ENCODE measurements at regions not wholly inside any gene's neighbourhood (a gene's known extent, or its start where the extent isn't known, plus 50 kb on each side); places are given as distances from the start of the nearest gene placed in this dataset.
A peak's percentile ranks its signal among the peaks of the same experiment; 100 is the strongest.
"Not testable (repeated sequence)": the region's sequence is repeated elsewhere in the genome, so short reads cannot be mapped to it uniquely, and the experiment has no call there.

DNA sequence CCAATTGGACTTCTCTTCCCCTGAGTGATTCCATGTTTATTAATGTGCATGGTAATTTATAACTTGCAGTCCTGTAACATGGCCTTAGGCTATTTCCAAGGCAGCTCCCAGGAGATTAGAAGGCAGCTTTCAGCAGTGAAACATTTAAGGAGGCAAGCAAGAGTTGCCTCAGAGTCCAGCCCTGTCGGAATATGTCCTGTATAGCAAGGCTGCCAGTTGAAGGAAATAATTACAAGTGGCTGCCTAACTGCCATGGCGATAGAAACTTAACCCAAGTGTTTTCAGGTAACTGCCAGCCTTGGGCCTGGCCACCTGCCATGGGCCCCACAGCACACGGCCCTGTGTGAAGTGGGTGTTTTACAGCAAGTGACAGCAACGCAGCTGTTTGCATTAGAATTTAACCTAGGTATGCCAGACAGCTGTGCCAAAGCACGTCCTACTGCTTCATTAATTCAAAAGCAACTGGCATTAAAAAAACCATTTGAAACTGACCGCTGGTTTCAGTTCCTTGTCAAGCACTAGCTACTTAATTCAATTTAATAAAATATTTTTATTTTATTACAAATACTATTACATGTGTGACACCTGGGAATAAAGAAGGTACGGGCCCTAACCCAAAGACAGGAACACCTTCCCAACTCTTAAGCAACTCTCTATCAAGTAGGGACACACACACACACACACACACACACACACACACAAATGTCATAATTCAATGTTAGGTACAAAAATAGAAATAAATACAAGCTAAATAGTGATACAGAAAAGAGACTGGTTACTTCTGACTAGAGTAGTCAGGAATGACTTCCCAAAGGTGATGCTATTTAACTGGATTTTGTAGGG lies 151.8 kb upstream of the HEY2 start:
- no peak for DNase-seq

DNA sequence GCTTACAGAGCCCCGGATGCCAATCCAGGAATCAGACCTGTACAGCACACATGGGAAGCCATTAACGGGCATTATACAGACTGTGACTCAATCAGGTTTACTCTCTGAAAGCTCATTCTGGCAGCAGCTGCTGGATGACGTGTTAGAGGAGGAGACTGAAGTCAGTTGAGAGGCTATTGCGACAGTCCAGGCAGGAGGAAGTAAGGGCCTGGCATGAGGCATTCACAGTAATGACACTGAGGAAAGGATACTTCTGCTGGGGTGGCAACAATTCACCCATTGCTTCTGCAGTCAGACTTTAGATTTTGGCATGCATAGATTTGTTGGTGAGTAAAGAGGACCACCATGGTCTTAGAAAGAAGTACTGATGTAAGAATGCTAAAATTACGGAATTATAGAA lies 151.0 kb upstream of the HEY2 start:
- peak; percentile 58 for DNase-seq

DNA sequence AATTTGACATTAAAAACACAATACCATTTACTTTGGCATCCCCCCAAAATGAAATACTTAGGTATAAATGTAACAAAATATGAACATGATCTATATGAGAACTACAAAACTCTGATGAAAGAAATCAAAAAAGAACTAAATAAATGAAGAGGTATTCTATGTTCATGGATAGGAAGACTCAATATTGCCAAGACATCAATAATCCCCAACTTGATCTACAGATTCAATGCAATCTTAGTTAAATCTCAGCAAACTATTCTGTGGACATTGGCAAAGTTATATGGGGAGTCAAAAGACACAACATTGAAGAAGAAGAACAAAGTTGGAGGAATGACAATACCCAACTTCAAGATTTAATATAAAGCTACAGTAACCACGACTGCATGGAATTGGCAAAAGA lies 145.2 kb upstream of the HEY2 start:
- DNase-seq: no peak

DNA sequence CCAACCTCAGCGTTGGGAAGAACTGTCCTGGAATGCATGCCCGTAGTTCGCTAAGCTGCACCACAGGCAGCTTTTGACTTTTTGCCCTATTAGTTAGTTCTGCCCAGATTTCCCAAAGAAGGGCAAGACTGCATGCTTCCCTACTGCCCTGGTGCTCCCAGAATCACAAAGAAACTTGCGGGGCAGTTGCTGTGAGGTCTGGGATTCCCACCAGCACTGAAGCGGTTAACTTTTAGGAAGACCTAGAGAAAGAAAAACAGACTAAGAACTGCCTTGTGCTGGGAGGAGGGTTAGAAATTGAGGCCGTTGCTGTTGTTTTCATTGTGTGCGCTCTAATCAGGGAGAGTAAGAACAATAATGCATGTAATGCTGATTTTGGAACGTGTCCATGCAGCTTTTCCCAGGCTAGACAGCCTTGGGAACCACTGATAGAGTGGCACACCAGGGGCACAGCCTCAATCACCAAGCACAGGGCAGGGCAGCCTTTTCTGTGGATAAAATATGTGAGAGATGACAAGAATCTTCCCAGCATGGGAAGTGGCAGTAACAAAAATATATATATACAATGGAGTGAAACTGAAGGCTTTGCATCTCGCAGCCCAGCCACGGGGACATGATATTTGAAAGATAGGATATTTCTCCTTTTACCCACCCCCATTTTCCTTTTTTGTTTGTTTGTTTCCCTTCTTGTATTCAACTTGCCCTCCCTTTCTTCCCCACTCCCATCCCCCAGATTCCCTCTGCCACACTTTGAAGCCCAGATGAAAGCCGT lies 137.7 kb upstream of the HEY2 start:
- peak; percentile 6 for DNase-seq

DNA sequence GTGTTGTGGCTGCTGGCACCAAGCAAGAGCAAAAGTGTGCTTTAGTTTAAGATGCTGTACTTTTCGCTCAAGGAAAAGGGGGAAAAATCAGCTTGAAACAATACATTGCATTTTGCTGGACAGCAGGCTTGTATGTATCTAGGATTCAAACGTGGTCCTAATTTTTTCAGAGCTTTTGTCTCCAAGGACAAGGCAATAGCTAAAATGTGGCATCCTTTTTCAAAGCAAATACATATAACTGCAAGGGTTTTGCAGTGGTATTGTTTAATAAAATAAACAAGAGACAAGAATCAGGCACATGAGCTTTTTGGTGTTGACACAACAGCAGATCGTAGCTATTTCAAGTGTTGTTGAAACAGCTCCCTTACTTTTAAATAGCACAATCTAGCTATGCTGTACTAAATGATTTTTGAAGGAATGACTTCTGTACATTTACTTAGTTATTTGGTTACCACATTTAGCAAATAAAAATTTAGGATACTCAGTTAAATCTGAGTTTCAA lies 137.0 kb upstream of the HEY2 start:
- DNase-seq: no peak

DNA sequence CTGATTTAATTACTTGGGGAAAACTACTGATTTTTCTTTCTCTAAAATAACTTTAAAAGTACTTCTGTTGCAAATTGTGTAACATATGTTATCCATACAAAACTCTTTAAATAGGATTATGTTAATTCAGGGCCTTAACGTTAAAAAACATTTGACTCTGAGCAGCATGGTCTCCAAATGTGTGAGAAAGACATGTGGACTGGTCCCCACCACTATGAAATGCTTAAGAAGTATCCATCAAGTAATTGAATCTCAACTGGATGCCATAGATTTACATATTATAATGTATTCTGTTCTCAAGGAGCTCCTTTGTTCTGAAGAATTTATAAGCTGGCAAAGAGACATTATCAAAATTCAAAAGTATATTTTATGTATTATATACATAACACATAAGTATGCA lies 130.8 kb upstream of the HEY2 start:
- no peak for DNase-seq

DNA sequence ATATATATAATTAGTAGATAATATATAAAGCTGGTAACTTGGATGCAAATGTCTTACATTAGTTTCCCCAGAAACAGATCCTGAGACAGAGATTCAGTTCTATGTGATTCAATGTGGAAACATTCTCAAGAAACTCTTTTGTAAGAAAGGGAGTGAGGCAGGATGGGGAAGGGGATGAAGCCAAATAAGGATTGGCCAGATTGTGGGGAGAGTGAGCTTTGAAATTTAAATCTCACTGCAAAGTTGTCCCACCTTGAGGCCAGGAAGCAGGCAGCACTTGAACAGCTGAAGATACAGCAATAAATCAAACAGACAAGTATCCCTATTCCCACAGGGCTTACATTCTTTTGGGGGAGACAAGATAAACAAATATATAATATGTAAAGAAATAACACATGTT lies 126.3 kb upstream of the HEY2 start:
- no peak for DNase-seq

DNA sequence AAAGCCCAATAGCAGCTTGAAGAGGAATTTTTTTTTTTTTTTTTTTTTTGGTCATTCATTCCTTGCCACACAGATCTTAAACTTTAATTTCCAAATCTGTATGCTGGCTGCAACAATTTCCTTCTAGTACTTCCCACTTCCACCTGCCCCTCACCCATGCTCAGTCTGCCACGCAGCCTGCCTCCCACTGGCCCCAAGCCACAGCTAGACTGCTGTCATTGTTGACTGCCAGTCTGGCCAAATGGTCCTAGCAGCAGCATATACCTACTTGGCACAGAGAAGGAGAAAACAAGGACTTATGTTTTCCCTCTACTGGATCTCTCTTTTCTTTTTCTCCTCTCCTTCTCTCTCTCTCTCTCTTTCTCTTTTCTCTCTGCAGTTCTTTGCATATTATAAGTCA lies 118.3 kb upstream of the HEY2 start:
- no peak for DNase-seq

DNA sequence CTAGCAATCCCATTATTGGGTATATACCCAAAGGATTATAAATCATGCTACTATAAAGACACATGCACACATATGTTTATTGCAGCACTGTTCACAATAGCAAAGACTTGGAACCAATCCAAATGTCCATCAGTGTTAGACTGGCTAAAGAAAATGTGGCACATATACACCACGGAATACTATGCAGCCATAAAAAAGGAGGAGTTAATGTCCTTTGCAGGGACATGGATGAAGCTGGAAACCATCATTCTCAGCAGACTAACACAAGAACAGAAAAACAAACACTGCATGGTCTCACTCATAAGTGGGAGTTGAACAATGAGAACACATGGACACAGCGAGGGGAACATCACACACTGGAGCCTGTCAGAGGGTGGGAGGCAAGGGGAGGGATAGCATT lies 113.4 kb upstream of the HEY2 start:
- DNase-seq: not testable (repeated sequence)

DNA sequence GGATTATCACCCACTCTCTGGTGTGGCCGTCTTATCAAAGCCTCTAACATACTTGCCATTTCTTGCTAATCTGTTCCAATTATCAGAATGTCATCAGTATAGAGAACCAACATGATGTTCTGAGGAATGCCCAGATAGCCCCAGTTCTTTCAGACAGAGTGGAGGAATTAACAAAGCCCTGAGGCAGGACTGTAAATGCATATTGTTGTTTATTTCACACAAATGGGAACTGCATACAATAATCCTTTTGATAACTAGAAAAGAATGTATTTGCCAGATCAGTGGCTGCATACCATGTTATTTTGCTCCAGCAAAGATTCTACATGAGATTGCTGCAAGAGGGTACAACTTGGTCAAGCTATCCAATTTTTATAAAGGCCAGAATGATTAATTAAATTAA lies 112.8 kb upstream of the HEY2 start:
- no peak for DNase-seq

DNA sequence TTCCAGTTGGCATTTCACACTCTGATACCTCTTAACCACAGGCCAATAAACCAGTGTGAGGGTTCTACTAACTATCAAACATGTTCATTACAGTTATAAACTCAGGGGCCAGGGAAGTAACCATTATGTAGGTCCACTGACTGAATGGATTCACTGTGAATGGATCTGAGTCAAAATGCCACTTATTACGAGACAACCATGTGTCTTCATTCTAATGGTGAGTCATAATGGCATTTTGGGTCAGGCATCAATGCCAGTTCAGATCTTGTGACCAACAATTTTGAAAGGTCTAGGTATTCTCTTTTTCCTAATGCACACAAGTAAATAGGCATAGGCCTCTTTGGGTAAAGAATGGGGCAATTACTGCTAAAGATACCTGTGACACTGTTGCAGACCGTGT lies 112.2 kb upstream of the HEY2 start:
- DNase-seq: no peak

DNA sequence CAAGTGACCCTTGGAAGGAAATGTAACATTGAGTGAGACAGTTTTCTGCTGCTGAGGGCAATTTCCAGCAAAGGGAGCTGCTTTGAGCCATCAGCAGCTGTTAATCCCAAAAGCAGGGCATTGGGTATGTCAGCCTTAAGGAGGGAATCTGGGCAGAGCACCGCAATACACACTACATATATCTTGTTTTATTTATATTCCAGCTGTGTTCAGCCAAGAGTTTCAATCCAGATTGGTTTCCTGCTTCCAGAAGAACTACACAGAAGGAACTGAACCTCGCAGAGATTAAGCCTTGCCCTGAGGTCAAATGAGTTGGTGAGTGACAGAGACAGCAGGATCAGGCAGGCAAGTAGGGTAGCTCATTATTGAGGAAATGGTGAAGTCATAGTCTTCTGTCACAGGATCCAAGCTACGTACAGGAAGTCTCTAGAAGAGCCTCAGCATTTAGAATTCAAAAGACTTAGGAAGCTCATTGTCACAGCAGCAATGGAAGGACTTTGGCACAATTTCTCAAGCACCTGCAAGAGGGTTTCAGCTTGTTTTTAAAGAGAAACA lies 109.9 kb upstream of the HEY2 start:
- no peak for DNase-seq

DNA sequence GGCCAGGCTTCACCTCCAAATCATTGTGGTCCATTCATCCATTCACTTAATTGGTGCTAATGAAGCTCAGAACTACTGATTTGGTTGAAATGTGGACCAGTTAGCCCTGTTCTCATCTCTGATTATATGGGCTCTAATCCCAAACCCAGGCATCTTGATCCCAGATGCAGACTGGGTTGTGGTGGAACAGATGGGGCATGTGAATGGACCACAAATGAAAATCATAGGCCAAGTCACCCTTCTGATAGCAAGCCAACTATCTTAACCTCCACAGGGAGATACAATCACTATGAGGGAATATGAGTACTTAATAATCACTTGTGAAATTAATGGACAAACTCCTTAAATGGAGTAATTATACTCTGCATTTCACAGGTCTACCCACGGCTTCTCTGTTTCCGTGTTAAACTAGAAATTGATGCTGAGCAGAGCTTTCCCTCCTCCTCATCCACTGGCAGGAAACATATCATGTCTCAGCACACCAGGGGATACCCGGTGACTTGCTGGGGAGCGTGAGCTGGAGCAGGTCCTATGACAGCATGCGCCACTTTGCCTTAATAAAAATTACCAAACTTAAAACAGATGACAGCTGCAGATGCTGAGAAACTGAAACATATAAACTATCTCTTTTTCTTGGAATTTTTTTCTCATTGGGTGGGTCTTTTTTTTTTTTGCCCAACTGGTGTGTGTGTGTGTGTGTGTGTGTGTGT lies 108.8 kb upstream of the HEY2 start:
- no peak for DNase-seq

DNA sequence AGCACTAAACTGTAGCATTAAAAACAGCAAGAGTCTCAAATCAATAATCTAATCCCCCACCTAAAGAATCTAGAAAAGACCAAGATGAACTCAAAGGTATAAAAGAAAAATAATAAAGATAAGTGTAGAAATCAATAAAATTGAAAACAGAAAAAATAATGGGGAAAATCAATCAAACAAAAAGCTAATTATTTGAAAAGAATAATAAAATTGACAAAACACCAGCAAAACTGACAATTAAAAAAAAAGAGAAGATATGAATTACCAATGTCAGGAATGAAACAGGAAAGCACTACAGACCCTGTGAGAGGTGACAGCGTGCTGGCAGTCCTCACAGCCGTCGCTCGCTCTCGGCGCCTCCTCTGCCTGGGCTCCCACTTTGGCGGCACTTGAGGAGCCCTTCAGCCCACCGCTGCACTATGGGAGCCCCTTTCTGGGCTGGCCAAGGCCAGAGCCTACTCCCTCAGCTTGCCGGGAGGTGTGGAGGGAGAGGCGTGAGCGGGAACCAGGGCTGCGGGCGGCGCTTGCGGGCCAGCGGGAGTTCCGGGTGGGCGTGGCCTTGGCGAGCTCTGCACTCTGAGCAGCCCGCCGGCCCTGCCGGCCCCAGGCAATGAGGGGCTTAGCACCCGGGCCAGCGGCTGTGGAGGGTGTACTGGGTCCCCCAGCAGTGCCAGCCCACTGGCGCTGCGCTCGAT lies 105.3 kb upstream of the HEY2 start:
- not testable (repeated sequence) for DNase-seq

DNA sequence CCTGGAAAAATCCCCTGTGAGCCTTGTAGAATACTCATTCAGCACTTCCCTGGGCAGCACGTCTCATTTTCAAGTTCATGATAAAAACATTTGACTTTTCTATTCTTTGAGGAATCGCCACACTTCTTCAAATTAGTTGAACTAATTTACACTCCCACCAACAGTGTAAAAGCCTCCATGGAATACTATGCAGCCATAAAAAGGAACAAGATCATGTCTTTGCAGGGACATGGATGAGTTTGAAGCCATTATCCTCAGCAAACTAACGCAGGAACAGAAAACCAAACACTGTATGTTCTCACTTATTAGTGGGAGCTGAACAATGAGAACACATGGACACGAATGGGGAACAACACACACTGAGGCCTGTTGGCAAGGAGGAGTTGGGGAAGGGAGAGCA lies 102.0 kb upstream of the HEY2 start:
- no peak for DNase-seq

DNA sequence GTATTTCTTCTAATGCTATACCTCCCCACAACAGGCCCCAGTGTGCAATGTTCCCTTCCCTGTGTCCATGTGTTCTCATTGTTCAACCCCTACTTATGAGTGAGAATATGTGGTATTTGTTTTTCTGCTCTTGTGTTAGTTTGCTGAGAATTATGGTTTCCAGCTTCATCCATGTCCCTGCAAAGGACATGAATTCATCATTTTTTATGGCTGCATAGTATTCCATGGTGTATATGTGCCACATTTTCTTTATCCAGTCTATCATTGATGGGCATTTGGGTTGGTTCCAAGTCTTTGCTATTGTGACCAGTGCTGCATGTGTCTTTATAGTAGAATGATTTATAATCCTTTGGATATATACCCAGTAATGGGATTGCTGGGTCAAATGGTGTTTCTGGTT lies 95.7 kb upstream of the HEY2 start:
- DNase-seq: not testable (repeated sequence)

DNA sequence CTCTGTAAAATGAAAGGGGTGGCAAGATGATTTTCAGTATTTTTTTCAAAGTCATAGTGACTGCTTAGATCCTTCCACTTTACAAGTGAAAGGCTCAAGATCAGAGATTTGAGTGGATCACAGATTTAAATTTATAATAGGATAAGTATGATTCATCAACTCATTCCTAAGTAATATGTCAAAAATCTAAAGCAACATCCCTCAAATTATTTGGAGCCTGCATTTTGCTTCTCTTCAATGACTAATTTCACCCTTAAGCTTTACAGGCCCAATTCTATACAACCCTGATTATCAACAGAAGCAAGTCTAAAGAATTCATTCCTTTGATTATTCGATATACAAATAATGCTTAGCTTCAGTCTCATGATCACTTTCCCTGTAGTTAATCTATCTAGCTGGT lies 93.9 kb upstream of the HEY2 start:
- DNase-seq: no peak

DNA sequence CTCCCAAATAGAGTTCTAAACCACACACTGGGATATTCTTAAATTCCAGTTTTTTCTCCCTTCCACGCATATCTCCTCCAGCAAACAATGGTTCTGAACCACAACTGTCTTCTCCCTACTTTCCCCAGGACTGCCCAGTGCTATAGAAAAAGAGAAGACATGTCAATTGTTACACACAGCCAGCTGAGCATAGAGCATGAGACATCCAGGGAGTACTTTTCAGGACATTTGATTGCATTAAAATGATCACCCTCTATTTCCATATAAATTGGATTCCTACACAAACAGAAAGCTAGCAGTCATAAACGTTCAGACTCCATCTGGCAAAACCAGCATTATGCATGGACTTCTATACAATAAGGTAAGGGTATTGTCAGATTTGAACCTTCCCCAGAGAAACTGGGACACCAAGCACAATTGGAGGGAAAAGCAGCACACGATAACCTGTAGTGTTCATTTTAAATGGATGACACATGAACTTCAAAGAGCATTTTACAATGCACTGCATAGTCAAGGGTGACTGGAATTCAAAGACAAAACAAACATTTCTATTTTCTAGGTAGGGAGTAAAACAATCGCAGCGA lies 93.1 kb upstream of the HEY2 start:
- DNase-seq: no peak

DNA sequence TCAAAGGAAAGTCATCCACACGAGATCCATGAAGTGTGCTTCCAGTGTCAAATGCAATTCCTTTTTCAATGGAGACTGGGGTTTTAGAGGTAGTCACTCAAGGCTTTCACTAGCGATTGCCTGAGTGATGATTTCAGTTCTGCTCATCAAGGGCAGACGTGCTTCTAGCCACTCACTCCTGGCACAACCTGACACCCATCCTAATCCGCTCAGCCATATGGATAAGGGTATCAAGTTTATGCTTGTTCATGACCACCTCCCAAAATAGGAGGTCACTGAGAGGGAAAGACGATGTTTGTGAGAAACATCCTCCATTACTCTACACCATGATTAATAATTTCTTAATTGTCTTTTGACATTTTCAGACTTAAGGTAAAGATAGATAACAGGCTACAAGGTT lies 91.3 kb upstream of the HEY2 start:
- no peak for DNase-seq

DNA sequence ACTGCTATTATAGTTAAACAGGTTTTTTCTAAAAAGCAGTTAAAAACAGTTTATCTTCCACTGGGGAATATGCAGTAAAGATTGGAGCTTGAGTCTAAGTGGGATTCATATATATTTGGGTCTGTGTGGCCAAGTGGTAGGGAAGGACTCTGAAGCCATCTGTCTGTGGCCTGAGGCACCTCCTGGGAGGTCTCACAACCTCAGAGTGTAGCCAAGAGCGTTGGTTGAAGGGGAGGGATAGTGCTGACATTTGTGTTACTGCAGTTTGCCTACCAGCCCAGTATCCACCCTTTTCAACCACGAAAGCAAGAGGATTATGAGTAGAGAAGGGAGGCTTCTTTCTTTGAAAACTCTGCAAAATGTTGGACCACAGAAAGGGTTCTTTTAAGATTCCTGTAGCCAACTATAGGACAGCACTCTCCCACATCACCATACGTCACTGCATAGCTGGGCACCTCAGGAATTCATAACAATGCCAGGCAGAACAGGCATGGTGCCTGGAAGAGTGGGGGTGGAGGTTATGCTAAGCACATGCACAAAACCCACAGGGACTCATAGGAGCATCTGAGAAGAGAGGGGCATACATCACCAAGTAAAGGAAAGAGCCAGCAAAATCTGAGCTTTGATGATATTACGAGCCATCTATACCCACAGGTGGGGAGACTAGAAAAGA lies 90.5 kb upstream of the HEY2 start:
- peak; percentile 36 for DNase-seq

DNA sequence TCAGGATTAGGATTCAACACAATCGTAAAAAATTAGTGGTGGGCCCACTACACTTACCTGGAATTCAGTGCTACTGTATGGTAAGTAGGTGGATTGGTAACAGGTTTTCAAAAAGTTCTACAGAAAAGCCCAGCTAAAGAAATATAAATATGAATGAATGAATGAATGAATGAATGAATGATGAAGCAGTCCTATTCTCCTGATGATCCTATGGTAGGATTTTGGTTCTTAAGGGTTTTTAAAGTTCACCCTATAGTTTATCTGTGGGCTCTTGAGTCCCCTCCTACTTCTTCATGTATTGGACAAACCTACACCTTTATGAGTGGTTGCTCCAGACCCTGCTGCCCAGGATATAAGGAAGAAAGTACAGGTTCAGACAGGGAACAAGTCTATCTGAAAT lies 89.5 kb upstream of the HEY2 start:
- no peak for DNase-seq

Measured in fibroblast of skin of abdomen (primary cell).